ENCODE measurements at regions not wholly inside any gene's neighbourhood (a gene's known extent, or its start where the extent isn't known, plus 50 kb on each side); places are given as distances from the start of the nearest gene placed in this dataset.

DNA sequence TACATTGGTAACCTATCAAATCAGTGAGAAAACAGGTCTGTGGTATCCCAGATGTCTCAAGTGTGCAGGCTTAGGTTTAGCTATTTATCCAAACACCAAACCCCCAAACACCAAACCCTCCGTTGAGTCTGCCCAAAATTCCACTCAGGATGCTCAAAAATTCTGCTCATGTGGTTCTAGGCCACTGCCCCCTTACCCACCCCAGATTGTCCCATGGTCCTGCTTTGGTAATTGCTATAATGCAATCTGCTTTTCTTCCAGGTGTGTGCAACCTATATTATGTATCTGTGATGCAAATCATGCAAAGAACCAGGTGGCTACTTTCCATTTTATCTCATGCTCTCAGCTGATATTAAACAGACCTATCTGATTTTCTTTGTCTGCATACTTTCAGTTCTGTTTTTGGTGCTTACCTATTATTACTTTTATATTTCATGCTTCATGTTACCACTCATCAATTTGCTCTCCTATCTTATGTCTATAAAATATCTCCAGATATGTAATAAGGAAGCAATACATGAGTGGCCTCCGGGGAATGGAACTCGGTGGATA lies 123.7 kb downstream of the TOMM20 start:
- CTCF ChIA-PET = interaction anchor here (1.0 kb wide), 1 partner anchor 18 kb away, joined by 3 read pairs; no protein-coding TSS in a partner anchor

DNA sequence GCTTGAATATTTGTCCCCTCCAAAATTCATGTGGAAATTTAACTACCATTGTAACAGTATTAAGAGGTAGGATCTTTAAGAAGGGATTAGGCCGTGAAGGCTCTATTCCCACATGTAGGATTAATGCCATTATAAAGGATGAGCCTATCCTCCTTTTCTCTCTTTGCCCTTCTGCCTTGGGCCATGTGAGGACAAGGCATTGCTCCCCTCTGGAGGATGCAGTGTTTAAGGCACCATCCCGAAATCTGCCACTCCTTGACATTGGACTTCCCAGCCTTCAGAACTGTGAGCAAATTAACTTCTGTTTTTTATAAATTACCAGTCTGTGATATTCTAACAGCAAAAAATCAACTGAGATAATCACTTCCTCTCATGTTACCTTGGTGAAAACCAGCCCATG lies 124.4 kb downstream of the TOMM20 start:
- Histone ChIP-seq H3K27ac (ENCODE audit: extremely low read depth, low read depth, low read length) (no peak overlapping the region), H3K4me3 (ENCODE audit: low read depth, low read length) (no peak overlapping the region), H3K9me3 (ENCODE audit: control insufficient read depth, insufficient read depth, low read depth, low read length) (no peaks in the 10 kb centered on the region), H3K36me3 (ENCODE audit: control insufficient read depth in 2 of 2, insufficient read depth in 1 of 2, low read length in 2 of 2) (no peaks in the 10 kb centered on the region), H3K4me1 (ENCODE audit: control insufficient read depth, insufficient read depth, low read length) (no peaks in the 10 kb centered on the region)
- ChIA-PET POLR2A (no interaction called here), CTCF (no interaction called here)
- TF ChIP-seq, protein P1, sequence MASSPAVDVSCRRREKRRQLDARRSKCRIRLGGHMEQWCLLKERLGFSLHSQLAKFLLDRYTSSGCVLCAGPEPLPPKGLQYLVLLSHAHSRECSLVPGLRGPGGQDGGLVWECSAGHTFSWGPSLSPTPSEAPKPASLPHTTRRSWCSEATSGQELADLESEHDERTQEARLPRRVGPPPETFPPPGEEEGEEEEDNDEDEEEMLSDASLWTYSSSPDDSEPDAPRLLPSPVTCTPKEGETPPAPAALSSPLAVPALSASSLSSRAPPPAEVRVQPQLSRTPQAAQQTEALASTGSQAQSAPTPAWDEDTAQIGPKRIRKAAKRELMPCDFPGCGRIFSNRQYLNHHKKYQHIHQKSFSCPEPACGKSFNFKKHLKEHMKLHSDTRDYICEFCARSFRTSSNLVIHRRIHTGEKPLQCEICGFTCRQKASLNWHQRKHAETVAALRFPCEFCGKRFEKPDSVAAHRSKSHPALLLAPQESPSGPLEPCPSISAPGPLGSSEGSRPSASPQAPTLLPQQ (tag by site-specific recombination; IDR thresholded peaks at IDR 0.05) = no peak
- TF ChIP-seq, protein P2, sequence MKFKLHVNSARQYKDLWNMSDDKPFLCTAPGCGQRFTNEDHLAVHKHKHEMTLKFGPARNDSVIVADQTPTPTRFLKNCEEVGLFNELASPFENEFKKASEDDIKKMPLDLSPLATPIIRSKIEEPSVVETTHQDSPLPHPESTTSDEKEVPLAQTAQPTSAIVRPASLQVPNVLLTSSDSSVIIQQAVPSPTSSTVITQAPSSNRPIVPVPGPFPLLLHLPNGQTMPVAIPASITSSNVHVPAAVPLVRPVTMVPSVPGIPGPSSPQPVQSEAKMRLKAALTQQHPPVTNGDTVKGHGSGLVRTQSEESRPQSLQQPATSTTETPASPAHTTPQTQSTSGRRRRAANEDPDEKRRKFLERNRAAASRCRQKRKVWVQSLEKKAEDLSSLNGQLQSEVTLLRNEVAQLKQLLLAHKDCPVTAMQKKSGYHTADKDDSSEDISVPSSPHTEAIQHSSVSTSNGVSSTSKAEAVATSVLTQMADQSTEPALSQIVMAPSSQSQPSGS (tag by site-specific recombination; IDR thresholded peaks at IDR 0.05; ENCODE audit: low read depth) = no peak
- TF ChIP-seq ZNF561 (tag by site-specific recombination; IDR thresholded peaks at IDR 0.05; ENCODE audit: borderline replicate concordance) (no peak), ZNF19 (tag by site-specific recombination; IDR thresholded peaks at IDR 0.05; ENCODE audit: low read depth) (no peak), WT1 (tag by site-specific recombination; IDR thresholded peaks at IDR 0.05) (no peak), ZNF654 (tag by site-specific recombination; IDR thresholded peaks at IDR 0.05; ENCODE audit: low read depth) (no peak), ZNF555 (tag by site-specific recombination; conservative IDR thresholded peaks at IDR 0.05) (no peak), ZNF2 (tag by site-specific recombination; IDR thresholded peaks at IDR 0.05) (no peak), ZSCAN23 (tag by site-specific recombination; IDR thresholded peaks at IDR 0.05) (no peak), ZNF530 (tag by site-specific recombination; IDR thresholded peaks at IDR 0.05; ENCODE audit: low read depth) (no peak), ZNF335 (tag by site-specific recombination; conservative IDR thresholded peaks at IDR 0.05) (no peak), ZNF624 (tag by site-specific recombination; IDR thresholded peaks at IDR 0.05) (no peak), ZNF664 (tag by site-specific recombination; IDR thresholded peaks at IDR 0.05) (no peak)
- TF ChIP-seq, protein P3, sequence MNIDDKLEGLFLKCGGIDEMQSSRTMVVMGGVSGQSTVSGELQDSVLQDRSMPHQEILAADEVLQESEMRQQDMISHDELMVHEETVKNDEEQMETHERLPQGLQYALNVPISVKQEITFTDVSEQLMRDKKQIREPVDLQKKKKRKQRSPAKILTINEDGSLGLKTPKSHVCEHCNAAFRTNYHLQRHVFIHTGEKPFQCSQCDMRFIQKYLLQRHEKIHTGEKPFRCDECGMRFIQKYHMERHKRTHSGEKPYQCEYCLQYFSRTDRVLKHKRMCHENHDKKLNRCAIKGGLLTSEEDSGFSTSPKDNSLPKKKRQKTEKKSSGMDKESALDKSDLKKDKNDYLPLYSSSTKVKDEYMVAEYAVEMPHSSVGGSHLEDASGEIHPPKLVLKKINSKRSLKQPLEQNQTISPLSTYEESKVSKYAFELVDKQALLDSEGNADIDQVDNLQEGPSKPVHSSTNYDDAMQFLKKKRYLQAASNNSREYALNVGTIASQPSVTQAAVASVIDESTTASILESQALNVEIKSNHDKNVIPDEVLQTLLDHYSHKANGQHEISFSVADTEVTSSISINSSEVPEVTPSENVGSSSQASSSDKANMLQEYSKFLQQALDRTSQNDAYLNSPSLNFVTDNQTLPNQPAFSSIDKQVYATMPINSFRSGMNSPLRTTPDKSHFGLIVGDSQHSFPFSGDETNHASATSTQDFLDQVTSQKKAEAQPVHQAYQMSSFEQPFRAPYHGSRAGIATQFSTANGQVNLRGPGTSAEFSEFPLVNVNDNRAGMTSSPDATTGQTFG (tag by site-specific recombination; IDR thresholded peaks at IDR 0.05; ENCODE audit: borderline replicate concordance) = no peak

More for the DNA sequence above, 123.7 kb downstream of the TOMM20 start:
- Histone ChIP-seq H3K9me3 (ENCODE audit: control insufficient read depth, insufficient read depth, low read depth, low read length) (no peaks in the 10 kb centered on the region), H3K4me3 (ENCODE audit: low read depth, low read length) (no peak overlapping the region), H3K36me3 (ENCODE audit: control insufficient read depth in 2 of 2, insufficient read depth in 1 of 2, low read length in 2 of 2) (no peaks in the 10 kb centered on the region), H3K27ac (ENCODE audit: extremely low read depth, low read depth, low read length) (no peak overlapping the region), H3K4me1 (ENCODE audit: control insufficient read depth, insufficient read depth, low read length) (no peaks in the 10 kb centered on the region)
- POLR2A ChIA-PET = no interaction called here
- TF ChIP-seq ZNF10 (tag by site-specific recombination; IDR thresholded peaks at IDR 0.05) (no peak), KLF16 (tag by site-specific recombination; IDR thresholded peaks at IDR 0.05) (no peak), ZNF324 (tag by site-specific recombination; IDR thresholded peaks at IDR 0.05) (no peak), ZNF214 (tag by site-specific recombination; IDR thresholded peaks at IDR 0.05; ENCODE audit: borderline replicate concordance) (no peak), ZNF521 (tag by site-specific recombination; IDR thresholded peaks at IDR 0.05) (no peak), ZNF274 (IDR thresholded peaks at IDR 0.05; ENCODE audit: low read length) (no peak), ZNF274 (tag by site-specific recombination; IDR thresholded peaks at IDR 0.05; ENCODE audit: borderline replicate concordance) (no peak), ZEB2 (tag by site-specific recombination; IDR thresholded peaks at IDR 0.05) (no peak), FEZF1 (tag by site-specific recombination; IDR thresholded peaks at IDR 0.05) (no peak), GLI4 (tag by site-specific recombination; IDR thresholded peaks at IDR 0.05) (no peak)
- TF ChIP-seq, protein P4, sequence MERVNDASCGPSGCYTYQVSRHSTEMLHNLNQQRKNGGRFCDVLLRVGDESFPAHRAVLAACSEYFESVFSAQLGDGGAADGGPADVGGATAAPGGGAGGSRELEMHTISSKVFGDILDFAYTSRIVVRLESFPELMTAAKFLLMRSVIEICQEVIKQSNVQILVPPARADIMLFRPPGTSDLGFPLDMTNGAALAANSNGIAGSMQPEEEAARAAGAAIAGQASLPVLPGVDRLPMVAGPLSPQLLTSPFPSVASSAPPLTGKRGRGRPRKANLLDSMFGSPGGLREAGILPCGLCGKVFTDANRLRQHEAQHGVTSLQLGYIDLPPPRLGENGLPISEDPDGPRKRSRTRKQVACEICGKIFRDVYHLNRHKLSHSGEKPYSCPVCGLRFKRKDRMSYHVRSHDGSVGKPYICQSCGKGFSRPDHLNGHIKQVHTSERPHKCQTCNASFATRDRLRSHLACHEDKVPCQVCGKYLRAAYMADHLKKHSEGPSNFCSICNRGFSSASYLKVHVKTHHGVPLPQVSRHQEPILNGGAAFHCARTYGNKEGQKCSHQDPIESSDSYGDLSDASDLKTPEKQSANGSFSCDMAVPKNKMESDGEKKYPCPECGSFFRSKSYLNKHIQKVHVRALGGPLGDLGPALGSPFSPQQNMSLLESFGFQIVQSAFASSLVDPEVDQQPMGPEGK (tag by site-specific recombination; IDR thresholded peaks at IDR 0.05) = no peak
- TF ChIP-seq, protein P5, sequence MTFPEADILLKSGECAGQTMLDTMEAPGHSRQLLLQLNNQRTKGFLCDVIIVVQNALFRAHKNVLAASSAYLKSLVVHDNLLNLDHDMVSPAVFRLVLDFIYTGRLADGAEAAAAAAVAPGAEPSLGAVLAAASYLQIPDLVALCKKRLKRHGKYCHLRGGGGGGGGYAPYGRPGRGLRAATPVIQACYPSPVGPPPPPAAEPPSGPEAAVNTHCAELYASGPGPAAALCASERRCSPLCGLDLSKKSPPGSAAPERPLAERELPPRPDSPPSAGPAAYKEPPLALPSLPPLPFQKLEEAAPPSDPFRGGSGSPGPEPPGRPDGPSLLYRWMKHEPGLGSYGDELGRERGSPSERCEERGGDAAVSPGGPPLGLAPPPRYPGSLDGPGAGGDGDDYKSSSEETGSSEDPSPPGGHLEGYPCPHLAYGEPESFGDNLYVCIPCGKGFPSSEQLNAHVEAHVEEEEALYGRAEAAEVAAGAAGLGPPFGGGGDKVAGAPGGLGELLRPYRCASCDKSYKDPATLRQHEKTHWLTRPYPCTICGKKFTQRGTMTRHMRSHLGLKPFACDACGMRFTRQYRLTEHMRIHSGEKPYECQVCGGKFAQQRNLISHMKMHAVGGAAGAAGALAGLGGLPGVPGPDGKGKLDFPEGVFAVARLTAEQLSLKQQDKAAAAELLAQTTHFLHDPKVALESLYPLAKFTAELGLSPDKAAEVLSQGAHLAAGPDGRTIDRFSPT (tag by site-specific recombination; IDR thresholded peaks at IDR 0.05) = no peak

Data from HEK293 (cell line).